GM12878 (cell line): ENCODE measurements at regions not wholly inside any gene's neighbourhood (a gene's known extent, or its start where the extent isn't known, plus 50 kb on each side); places are given as distances from the start of the nearest gene placed in this dataset.

ENCODE experiments used
- ATAC-seq: fragments of 200-7000 bp; cut with Tn5 transposase; 3 replicates; pipeline ENCODE4 v1.9.1; 2020; ENCODE audit warnings: mild to moderate bottlenecking, moderate library complexity
- BruUV-seq: library from RNA; stranded (reverse); fragments of 400-500 nt; replicated peaks from 2 replicates; lab custom pipeline; 2021; lab: Mats Ljungman, UMichigan
- CTCF ChIA-PET: fragments of 300-600 bp; sonication (Branson Sonifier 250); formaldehyde crosslinking; extraction: SDS; loops from one replicate; lab custom pipeline; 2021; ENCODE audit warnings: inconsistent platforms; lab: Yijun Ruan, JAX
- POLR2A ChIA-PET: fragments of 350-600 bp; formaldehyde crosslinking; extraction: SDS; loops from one replicate; lab custom pipeline; 2021; ENCODE audit warnings: inconsistent platforms; lab: Charles Lee
- RAD21 ChIA-PET: fragments of 300-600 bp; sonication (Branson Sonifier 250); formaldehyde crosslinking; loops from one replicate; lab custom pipeline; 2023; ENCODE audit warnings: antibody characterized with exemption; ENCODE audit not compliant: unreplicated experiment; lab: Charles Lee
- SMC1A ChIA-PET: fragments of 300-600 bp; sonication (Branson Sonifier 250); formaldehyde crosslinking; loops from one replicate; lab custom pipeline; 2023; ENCODE audit not compliant: unreplicated experiment, uncharacterized antibody; lab: Charles Lee
- DNase-seq: peaks from one replicate; pipeline ENCODE4 v3.0.0-alpha.2; 2011; ENCODE audit warnings: low read depth, low spot score
- FAIRE-seq: peaks from 3 replicates; lab custom pipeline; 2011; peaks lifted over from hg19 to GRCh38; lab: Jason Lieb, UNC
- H2AFZ ChIP-seq: 2 replicates; pipeline ENCODE4 v1.6.0; 2011; ENCODE audit warnings: low read depth, low read length, control low read depth; ENCODE audit not compliant: control insufficient read depth
- H3K27ac ChIP-seq: 2 replicates; pipeline ENCODE4 v1.5.1; 2011; ENCODE audit warnings: control low read depth; ENCODE audit not compliant: control insufficient read depth, insufficient read depth
- H3K27me3 ChIP-seq, 2 experiments: replicated peaks in 1 of 2; 2 replicates each; pipeline versions ENCODE4 v1.6.0 to v1.6.1; 2011; ENCODE audit warnings: low read length in 1 of 2; ENCODE audit not compliant: control insufficient read depth in 2 of 2, insufficient read depth in 2 of 2
- H3K36me3 ChIP-seq, 2 experiments: 2 replicates each; pipeline ENCODE4 v1.5.1; 2011; ENCODE audit warnings: low read length in 1 of 2; ENCODE audit not compliant: control insufficient read depth in 2 of 2, insufficient read depth in 2 of 2
- H3K4me1 ChIP-seq: 2 replicates; pipeline ENCODE4 v1.6.1; 2011; ENCODE audit warnings: mild to moderate bottlenecking, low read length, moderate library complexity, mixed read lengths; ENCODE audit not compliant: control insufficient read depth, insufficient read depth
- H3K4me2 ChIP-seq: 2 replicates; pipeline ENCODE4 v1.6.0; 2011; ENCODE audit warnings: control low read depth; ENCODE audit not compliant: control insufficient read depth, insufficient read depth
- H3K4me3 ChIP-seq: fragments of 200-600 bp; sonication (generic); 2 replicates; pipeline ENCODE4 v1.5.1; 2016
- H3K79me2 ChIP-seq: 2 replicates; pipeline ENCODE4 v1.6.0; 2011; ENCODE audit warnings: low read length; ENCODE audit not compliant: control insufficient read depth, insufficient read depth
- H3K9ac ChIP-seq: 2 replicates; pipeline ENCODE4 v1.8.0; 2011; ENCODE audit warnings: low read length, control low read depth, mixed read lengths; ENCODE audit not compliant: control insufficient read depth, insufficient read depth
- H3K9me3 ChIP-seq: replicated peaks from 3 replicates; pipeline ENCODE4 v1.5.1; 2011; ENCODE audit warnings: mild to moderate bottlenecking, low read length; ENCODE audit not compliant: control insufficient read depth, insufficient read depth
- H4K20me1 ChIP-seq: 2 replicates; pipeline ENCODE4 v1.6.0; 2011; ENCODE audit not compliant: control insufficient read depth, insufficient read depth
- BMI1 ChIP-seq: fragments of 450-650 bp; IDR thresholded peaks from 2 replicates; pipeline ENCODE4 v1.6.1; 2016; ENCODE audit warnings: mild to moderate bottlenecking, moderate library complexity, borderline replicate concordance
- CBFB ChIP-seq: IDR thresholded peaks from 2 replicates; pipeline ENCODE4 v1.6.1; 2016; ENCODE audit warnings: antibody characterized with exemption, low read depth
- CHD4 ChIP-seq: fragments of 200-600 bp; sonication (generic); IDR thresholded peaks from 2 replicates; pipeline ENCODE4 v1.6.1; 2016; ENCODE audit warnings: mild to moderate bottlenecking
- E2F8 ChIP-seq: fragments of 450-650 bp; IDR thresholded peaks from 2 replicates; pipeline ENCODE4 v1.6.1; 2018; ENCODE audit warnings: mild to moderate bottlenecking, low read depth, moderate library complexity; ENCODE audit not compliant: partially characterized antibody
- EP300 ChIP-seq, 2 experiments: fragments of 150-350 bp in 1 of 2; IDR thresholded peaks; 2 replicates each; pipeline ENCODE4 v1.6.1; 2011 to 2012; ENCODE audit warnings: low read depth in 2 of 2, low read length in 2 of 2, borderline replicate concordance in 1 of 2, improper control_type of control experiment in 1 of 2, inconsistent platforms in 1 of 2; ENCODE audit not compliant: control insufficient read depth in 1 of 2
- ESRRA ChIP-seq: IDR thresholded peaks from 2 replicates; pipeline ENCODE4 v1.6.1; 2012; ENCODE audit warnings: mild to moderate bottlenecking, low read length, improper control_type of control experiment
- GATAD2B ChIP-seq: fragments of 450-650 bp; conservative IDR thresholded peaks from 2 replicates; pipeline ENCODE4 v1.6.1; 2017; ENCODE audit warnings: low read depth, mild to moderate bottlenecking, moderate library complexity
- IRF5 ChIP-seq: fragments of 450-650 bp; IDR thresholded peaks from 2 replicates; pipeline ENCODE4 v1.6.1; 2017; ENCODE audit warnings: borderline replicate concordance
- MLLT1 ChIP-seq: fragments of 450-650 bp; IDR thresholded peaks from 2 replicates; pipeline ENCODE4 v1.6.1; 2016; ENCODE audit warnings: mild to moderate bottlenecking
- NBN ChIP-seq: fragments of 450-650 bp; IDR thresholded peaks from 2 replicates; pipeline ENCODE4 v1.6.1; 2016
- RCOR1 ChIP-seq: conservative IDR thresholded peaks from 2 replicates; pipeline ENCODE4 v1.6.1; 2012; ENCODE audit warnings: low read depth, low read length, improper control_type of control experiment
- TCF3 ChIP-seq: IDR thresholded peaks from 2 replicates; pipeline ENCODE4 v1.6.1; 2012; ENCODE audit warnings: low read depth, mild to moderate bottlenecking, low read length, borderline replicate concordance; ENCODE audit not compliant: insufficient read depth
- TCF7 ChIP-seq: IDR thresholded peaks from 2 replicates; pipeline ENCODE4 v1.6.1; 2014; ENCODE audit warnings: antibody characterized with exemption, borderline replicate concordance
- ZZZ3 ChIP-seq: IDR thresholded peaks from 2 replicates; pipeline ENCODE4 v1.6.1; 2011; ENCODE audit warnings: low read depth; ENCODE audit not compliant: control insufficient read depth, insufficient read length
- WGBS: methylation state at CpG from one replicate; pipeline ENCODE4 v1.1.6; 2016; ENCODE audit warnings: low lambda C conversion rate; ENCODE audit not compliant: insufficient replicate concordance, insufficient coverage; ENCODE audit errors: missing lambda C conversion rate; 5-methylcytosine and 5-hydroxymethylcytosine counted together
- in situ Hi-C: fragments of 300-500 bp; cut with MboI; formaldehyde crosslinking; loops from 9 replicates; pipeline ENCODE4 v1.14.3; 2018; ENCODE audit warnings: mixed read lengths
- intact Hi-C: fragments of 100-400 bp; cut with micrococcal nuclease; formaldehyde crosslinking; loops from one replicate; pipeline ENCODE4 v1.14.2; 2022; ENCODE audit not compliant: unreplicated experiment

- Histone ChIP-seq H3K27ac (no peak overlapping the region), H3K9me3 (no peaks in the 10 kb centered on the region; the same call in 2 of the 3 replicates), H3K4me2 (no peak overlapping the region), H3K79me2 (no peaks in the 10 kb centered on the region), H3K9ac (no peak overlapping the region), H2AFZ (no peak overlapping the region), H3K27me3 (no peaks in the 10 kb centered on the region), H3K4me3 (no peak overlapping the region), H3K36me3 (no peaks in the 10 kb centered on the region), H3K4me1 (no peaks in the 10 kb centered on the region; the same call in 1 of the 2 replicates), H4K20me1 (no peaks in the 10 kb centered on the region)
- intact Hi-C loops (no loop called here), in situ Hi-C loops (no loop called here)
- ChIA-PET SMC1A (no interaction called here), CTCF (no interaction called here), POLR2A (no interaction called here), RAD21 (no interaction called here)
- no peak for DNase-seq
- TF ChIP-seq CBFB (no peak), GATAD2B (no peak), ZZZ3 (no peak)
- WGBS, result 15% methylated on average over 4 of the region's 4 CpGs
- ATAC-seq, result no peak
- no peak for FAIRE-seq
- no TSS peak for BruUV-seq
Observed at GRCh38 chr5:175056831-175057230, 332.4 kb downstream of the MSX2 start.

GRCh38 chr5:175054243-175054642 is 329.9 kb downstream of the MSX2 start:
- no peaks in the 10 kb centered on the region for H3K27me3 ChIP-seq
- H3K9ac ChIP-seq, result no peak overlapping the region
- POLR2A ChIA-PET, result no interaction called here
- no peak overlapping the region for H2AFZ ChIP-seq
- ATAC-seq (no peak), DNase-seq (no peak), FAIRE-seq (no peak)
- RAD21 ChIA-PET, result no interaction called here
- H3K27ac ChIP-seq, result no peak overlapping the region
- 26% methylated on average over 3 of the region's 3 CpGs for WGBS
- in situ Hi-C loops, result no loop called here
- intact Hi-C loops, result no loop called here
- CTCF ChIA-PET, result no interaction called here
- no TSS peak for BruUV-seq
- H3K36me3 ChIP-seq, result no peaks in the 10 kb centered on the region
- H3K9me3 ChIP-seq, result no peaks in the 10 kb centered on the region; the same call in 2 of the 3 replicates
- no peak overlapping the region for H3K4me2 ChIP-seq
- no peaks in the 10 kb centered on the region for H3K79me2 ChIP-seq
- H3K4me3 ChIP-seq, result no peak overlapping the region
- no peaks in the 10 kb centered on the region for H3K4me1 ChIP-seq
- no peaks in the 10 kb centered on the region for H4K20me1 ChIP-seq
- SMC1A ChIA-PET, result no interaction called here
- TF ChIP-seq TCF3, result no peak
- no peak for TF ChIP-seq E2F8
- TF ChIP-seq MLLT1, result no peak
- no peak for TF ChIP-seq NBN
- TF ChIP-seq ESRRA, result no peak
- TF ChIP-seq TCF7, result no peak
- TF ChIP-seq RCOR1, result no peak
- no peak for TF ChIP-seq BMI1
- TF ChIP-seq IRF5, result no peak
- TF ChIP-seq CHD4, result no peak
- TF ChIP-seq EP300 (IDR thresholded peaks at IDR 0.05; ENCODE audit: borderline replicate concordance in 1 of 2, control insufficient read depth in 1 of 2, low read depth in 2 of 2, low read length in 2 of 2), result no peak
